ENCODE measurements at regions not wholly inside any gene's neighbourhood (a gene's known extent, or its start where the extent isn't known, plus 50 kb on each side); places are given as distances from the start of the nearest gene placed in this dataset.

DNA sequence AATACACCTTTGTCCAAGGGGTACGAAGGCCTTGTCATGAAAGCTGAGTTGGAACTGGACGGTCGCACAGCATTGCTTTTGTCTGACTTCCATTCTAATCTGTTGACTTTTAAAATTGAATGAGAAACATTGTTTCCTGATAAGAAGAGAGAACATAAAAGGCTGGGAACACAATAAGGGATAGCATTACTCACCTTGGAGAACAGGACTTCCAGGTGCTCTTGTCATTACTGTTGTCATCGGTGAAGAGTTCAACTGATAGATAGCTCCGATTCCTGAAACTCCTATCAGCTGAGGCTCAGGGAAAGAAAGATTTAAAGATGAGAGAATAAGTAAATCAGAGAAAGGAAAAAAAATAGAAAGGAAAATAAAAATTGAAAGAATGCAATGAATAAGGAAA, 351.1 kb downstream of the KCNJ2 start:
- TF ChIP-seq, protein P1, sequence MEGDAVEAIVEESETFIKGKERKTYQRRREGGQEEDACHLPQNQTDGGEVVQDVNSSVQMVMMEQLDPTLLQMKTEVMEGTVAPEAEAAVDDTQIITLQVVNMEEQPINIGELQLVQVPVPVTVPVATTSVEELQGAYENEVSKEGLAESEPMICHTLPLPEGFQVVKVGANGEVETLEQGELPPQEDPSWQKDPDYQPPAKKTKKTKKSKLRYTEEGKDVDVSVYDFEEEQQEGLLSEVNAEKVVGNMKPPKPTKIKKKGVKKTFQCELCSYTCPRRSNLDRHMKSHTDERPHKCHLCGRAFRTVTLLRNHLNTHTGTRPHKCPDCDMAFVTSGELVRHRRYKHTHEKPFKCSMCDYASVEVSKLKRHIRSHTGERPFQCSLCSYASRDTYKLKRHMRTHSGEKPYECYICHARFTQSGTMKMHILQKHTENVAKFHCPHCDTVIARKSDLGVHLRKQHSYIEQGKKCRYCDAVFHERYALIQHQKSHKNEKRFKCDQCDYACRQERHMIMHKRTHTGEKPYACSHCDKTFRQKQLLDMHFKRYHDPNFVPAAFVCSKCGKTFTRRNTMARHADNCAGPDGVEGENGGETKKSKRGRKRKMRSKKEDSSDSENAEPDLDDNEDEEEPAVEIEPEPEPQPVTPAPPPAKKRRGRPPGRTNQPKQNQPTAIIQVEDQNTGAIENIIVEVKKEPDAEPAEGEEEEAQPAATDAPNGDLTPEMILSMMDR (optimal IDR thresholded peaks at IDR 0.05 in 1 of 3, IDR thresholded peaks at IDR 0.05 in 1 of 3, conservative IDR thresholded peaks at IDR 0.05 in 1 of 3; ENCODE audit: extremely low read depth in 1 of 3, insufficient read depth in 2 of 3, low read length in 3 of 3): no peak
- TF ChIP-seq EZH2 (IDR thresholded peaks at IDR 0.05; ENCODE audit: low read length): no peak

Measured in keratinocyte (primary cell).